NB4 (cell line): ENCODE measurements at regions not wholly inside any gene's neighbourhood (a gene's known extent, or its start where the extent isn't known, plus 50 kb on each side); places are given as distances from the start of the nearest gene placed in this dataset.

Experiments
- DNase-seq: peaks from one replicate; pipeline ENCODE4 v3.0.0; 2010; ENCODE audit warnings: low read depth
- H3K4me3 ChIP-seq: one replicate; pipeline ENCODE4 v1.5.1; 2011; ENCODE audit warnings: mild to moderate bottlenecking, low read depth, low read length, moderate library complexity
- CTCF ChIP-seq: IDR thresholded peaks from one replicate; pipeline ENCODE4 v1.5.1; 2012; ENCODE audit warnings: low read depth, low read length
- MAX ChIP-seq: IDR thresholded peaks from 2 replicates; pipeline ENCODE4 v1.6.1; 2011; ENCODE audit warnings: low read depth, low read length
- MYC ChIP-seq: IDR thresholded peaks from 2 replicates; pipeline ENCODE4 v1.6.1; 2011; ENCODE audit warnings: low read depth, low read length
- POLR2A ChIP-seq: IDR thresholded peaks from 2 replicates; pipeline ENCODE4 v1.6.1; 2011; ENCODE audit warnings: mild to moderate bottlenecking; ENCODE audit not compliant: insufficient read length; ENCODE audit errors: extremely low read depth

DNA sequence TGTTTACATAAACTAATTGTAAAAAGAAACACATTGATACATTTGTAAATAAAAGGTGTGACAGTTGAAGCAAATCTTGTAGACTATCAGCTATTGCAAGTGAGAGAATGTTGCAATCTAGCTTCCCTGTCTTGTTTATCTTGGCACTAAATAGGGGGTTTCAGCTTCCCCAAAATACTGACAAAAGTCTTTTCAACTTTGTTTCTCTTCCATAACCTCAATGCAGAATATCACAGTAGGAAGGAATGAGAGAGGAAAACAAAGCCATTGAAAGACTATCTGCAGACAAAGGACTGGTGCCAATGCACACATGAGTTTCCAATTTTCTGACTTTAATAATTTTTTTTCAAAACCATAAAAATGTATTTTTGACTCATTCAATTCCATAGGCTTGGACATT is 886.2 kb upstream of the MGAT4C start:
- TF ChIP-seq MYC, result no peak
- no peak for TF ChIP-seq MAX
- DNase-seq, result no peak
- H3K4me3 ChIP-seq, result no peak overlapping the region

DNA sequence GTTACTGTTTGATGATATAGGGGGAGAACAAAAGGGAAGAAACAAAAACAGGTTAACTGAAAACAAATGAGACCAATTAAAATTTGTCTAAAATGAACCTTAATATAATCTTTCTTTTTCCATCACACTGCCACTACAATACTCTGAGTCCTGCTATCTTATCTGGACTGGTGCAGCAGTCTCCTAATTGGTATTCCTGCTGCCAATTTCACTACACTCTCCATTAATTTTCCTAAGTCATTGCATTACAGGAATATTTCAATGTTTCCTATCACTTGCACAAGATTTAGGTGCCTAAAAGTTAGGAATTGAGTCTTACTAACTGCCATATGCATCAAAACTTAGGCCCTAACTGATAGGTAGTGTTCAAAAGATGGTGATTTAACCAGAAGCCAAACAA is 884.9 kb upstream of the MGAT4C start:
- H3K4me3 ChIP-seq, result no peak overlapping the region
- DNase-seq, result no peak
- TF ChIP-seq POLR2A (no peak), MYC (no peak), CTCF (no peak), MAX (no peak)

GRCh38 chr12:87140262-87140661 is 884.1 kb upstream of the MGAT4C start:
- no peak overlapping the region for H3K4me3 ChIP-seq
- DNase-seq, result no peak
- no peak for TF ChIP-seq CTCF
- TF ChIP-seq MYC, result no peak
- TF ChIP-seq POLR2A, result no peak
- TF ChIP-seq MAX, result no peak

- H3K4me3 ChIP-seq, result no peak overlapping the region
- TF ChIP-seq MYC (no peak), MAX (no peak), CTCF (no peak)
- no peak for DNase-seq
Observed at GRCh38 chr12:87137220-87137619, 881.0 kb upstream of the MGAT4C start.

DNA sequence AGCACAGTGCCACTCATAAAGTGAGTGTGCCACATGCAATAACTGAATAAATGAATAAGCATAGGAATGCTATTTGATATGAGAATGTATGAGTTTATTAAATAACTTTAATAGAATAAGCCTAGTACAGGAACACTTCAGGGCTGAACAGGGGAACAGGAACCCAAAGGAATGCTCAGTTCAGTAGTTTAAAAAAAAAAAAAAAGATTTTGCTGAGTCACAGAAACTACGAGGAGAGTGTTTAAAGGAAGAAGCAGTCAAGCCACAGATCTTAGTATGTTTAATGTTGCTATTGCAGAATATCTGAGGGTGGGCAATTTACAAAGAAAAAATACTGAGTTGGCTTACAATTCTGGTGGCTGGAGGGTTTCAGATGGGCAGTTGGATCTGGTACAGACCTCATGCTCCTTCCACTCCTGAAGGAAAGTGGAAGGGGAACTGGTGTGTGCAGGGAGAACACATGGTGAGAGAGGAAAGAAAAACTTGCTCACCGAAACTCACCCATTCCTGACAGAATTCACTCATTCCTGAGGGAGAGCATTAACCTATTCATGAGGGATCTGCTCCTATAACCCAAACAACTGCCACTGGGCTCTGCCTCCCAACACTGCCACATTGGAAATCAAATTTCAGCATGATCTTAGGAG is 880.3 kb upstream of the MGAT4C start:
- TF ChIP-seq MYC (0 out of 2 replicates have a peak, but pooled peaks have one; percentile 26), CTCF (no peak), POLR2A (no peak), MAX (no peak)
- no peak overlapping the region for H3K4me3 ChIP-seq

GRCh38 chr12:87127272-87127671 is 871.1 kb upstream of the MGAT4C start:
- TF ChIP-seq POLR2A (no peak), MYC (no peak), MAX (no peak)
- no peak for DNase-seq
- no peak overlapping the region for H3K4me3 ChIP-seq

More for the DNA sequence above, 880.3 kb upstream of the MGAT4C start:
- no peak for DNase-seq
